ENCODE measurements at regions not wholly inside any gene's neighbourhood (a gene's known extent, or its start where the extent isn't known, plus 50 kb on each side); places are given as distances from the start of the nearest gene placed in this dataset.

DNA sequence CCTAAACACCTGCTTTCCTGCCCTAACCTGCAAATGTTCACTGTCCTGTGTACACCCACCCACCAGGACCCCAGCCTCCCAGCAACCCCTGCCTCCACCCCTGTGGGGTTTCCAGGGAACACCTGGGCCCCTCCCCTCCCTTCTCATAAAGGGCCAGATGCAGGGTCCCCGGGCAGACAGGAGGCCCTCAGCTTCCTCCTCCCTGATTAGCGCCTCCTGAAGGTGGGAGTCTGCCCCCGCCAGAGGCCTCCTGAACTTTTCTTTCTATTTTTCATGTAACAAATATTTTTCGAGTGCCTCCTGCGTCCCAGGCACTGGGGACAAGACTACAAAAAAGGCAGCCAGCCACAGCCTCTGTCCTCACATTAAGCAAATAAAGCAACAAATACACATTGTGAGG lies 135.4 kb upstream of the LINGO1 start:
- TF ChIP-seq, protein P1, sequence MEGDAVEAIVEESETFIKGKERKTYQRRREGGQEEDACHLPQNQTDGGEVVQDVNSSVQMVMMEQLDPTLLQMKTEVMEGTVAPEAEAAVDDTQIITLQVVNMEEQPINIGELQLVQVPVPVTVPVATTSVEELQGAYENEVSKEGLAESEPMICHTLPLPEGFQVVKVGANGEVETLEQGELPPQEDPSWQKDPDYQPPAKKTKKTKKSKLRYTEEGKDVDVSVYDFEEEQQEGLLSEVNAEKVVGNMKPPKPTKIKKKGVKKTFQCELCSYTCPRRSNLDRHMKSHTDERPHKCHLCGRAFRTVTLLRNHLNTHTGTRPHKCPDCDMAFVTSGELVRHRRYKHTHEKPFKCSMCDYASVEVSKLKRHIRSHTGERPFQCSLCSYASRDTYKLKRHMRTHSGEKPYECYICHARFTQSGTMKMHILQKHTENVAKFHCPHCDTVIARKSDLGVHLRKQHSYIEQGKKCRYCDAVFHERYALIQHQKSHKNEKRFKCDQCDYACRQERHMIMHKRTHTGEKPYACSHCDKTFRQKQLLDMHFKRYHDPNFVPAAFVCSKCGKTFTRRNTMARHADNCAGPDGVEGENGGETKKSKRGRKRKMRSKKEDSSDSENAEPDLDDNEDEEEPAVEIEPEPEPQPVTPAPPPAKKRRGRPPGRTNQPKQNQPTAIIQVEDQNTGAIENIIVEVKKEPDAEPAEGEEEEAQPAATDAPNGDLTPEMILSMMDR (IDR thresholded peaks at IDR 0.05; ENCODE audit: low read length): no peak
- no peak for TF ChIP-seq EZH2phosphoT487 (IDR thresholded peaks at IDR 0.05; ENCODE audit: low read length)
- no peak for TF ChIP-seq EZH2 (optimal IDR thresholded peaks at IDR 0.05; ENCODE audit: low read depth, low read length)

All from MM.1S (cell line).